Left hindlimb (tissue), 1 donor: ENCODE measurements at regions not wholly inside any gene's neighbourhood (a gene's known extent, or its start where the extent isn't known, plus 50 kb on each side); places are given as distances from the start of the nearest gene placed in this dataset.

Experiments
- DNase-seq: peaks from one replicate; pipeline ENCODE4 v3.0.0-alpha.2; 2018

GRCh38 chrX:68942840-68943239 is 114.0 kb downstream of the EFNB1 start:
- no peak for DNase-seq

GRCh38 chrX:68942104-68942503 is 113.3 kb downstream of the EFNB1 start:
- no peak for DNase-seq

- DNase-seq: no peak
Observed at GRCh38 chrX:68941385-68941952, 112.6 kb downstream of the EFNB1 start.

GRCh38 chrX:68940601-68941000 is 111.8 kb downstream of the EFNB1 start:
- no peak for DNase-seq

DNA sequence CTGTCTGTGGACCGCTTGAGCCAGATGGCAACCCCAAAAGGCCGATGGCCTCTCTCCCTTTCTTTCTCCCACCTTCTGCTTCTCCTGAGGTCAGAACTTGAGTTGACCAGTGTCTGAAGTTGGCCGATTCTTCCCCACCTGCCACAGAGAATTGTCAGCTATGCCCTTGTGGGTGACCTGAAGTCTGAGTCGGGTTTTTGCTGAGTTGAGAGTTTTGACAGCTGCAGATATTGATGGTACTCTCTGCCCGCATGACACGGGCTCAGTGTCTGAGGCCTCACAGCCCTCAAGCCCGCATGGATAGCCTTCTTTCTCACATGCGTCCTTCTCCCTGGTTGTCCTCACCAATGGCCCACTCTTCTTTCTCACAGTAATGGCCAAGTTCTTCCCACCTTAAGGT is 111.0 kb downstream of the EFNB1 start:
- no peak for DNase-seq

DNA sequence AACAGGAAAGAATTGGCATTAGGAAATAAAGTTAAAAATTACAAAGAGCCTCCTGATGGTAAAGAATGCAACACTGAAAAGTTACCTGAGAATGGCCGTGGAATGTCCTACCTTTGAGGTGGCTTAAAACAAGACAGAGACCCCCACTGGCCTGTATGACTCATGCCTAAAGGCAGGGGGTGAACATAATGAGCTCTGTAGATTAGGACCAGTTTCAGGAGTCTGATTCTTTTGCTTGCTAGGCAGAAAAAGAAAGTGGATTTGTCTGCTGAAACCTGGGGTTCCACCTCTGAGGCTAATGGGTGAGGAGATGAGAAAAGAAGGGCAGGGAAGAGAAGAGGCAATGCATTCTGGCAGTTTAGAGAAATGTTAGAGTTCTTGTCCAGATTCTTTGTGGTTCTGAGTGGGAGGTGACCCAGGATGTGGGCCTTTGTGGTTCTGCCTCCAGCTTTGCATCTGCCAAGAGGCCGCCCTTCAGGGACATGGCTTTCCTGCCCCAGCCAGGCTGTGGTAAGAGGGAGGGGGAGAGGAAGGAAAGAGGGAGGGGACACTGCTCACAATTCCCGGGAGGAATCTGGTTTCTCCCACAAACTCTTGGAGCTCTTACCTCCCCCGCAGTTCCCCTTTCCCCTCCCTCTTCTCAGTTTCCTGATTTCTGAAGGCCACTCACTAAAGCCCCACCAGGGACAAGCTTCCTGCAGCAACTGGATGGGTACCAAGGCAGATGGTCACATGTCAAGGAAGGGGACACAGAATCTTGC is 109.6 kb downstream of the EFNB1 start:
- DNase-seq: peak; percentile 62

DNA sequence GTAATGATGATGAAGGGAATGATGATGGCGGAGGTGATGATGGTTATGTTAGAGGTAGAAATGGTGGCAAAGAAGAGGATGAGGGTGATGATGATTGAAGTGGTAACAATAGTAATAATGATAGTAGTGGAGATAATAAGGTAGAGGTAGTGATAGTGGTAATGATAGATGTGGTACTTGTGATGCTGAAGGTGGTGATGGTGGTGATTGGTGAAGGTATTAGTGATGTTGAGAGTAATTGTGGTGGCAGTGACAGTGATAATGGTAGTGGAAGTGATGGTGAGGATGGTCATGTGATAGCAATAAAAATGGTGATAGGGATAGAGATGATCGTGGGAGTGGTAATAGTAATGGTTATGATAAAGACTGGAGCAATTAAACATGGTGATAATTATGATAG is 108.8 kb downstream of the EFNB1 start:
- no peak for DNase-seq

DNA sequence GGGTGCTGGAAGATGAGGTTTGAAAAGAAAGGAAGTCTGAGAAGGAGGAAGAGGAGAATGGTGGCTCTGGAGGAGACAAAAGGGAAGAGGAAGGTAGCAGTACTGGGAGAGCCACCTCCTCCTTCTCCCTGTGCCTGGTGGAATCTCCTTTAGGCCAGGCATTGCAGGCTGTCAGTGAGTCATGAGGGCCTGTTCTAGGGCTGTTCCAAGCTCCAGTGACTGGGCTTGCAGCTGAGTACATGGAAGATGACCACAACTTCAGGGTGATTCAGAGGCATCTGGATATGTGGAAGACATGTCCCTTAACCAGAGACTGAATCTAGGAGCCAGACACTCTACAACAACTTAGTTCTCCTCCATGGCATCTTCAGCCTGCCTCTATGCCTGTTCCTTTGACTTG is 107.8 kb downstream of the EFNB1 start:
- no peak for DNase-seq

DNA sequence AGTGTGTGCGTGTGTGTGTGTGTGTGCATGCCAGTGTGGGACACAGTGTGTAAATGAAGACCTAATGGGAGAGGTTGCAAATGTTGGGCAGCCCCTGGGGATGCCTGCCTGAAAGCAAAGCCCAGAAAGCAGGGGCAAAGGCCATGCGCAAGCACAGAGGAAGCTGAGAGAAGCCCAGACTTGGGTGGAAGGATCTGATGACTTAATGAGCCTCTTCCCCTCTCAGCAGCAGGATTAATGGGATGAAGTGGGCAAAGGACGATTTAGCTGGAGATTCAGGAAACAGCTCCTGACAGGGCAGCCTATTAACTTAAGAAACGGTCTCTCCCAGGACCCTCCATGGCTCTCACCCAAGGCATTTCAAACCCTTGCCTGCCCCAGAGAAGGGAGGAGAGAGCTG is 107.3 kb downstream of the EFNB1 start:
- DNase-seq: no peak

DNA sequence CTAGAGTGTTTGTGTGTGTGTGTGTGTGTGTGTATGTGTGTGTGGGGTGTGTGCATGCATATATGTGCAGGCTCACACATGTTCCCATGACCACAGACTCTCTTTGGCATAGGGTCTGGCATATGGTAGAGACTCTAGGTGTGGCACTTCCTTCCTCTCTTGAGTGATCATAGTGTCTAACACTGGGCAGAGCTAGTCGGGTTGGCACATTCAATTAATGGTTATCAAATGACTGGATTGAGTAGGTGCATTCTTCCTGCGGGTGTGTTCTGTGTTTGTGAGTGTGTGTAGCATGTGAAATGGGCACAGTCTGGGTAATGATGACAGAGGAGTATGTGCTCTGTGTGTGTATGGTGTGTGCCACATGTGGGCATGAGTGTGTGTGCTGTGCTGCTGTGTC is 106.5 kb downstream of the EFNB1 start:
- DNase-seq: no peak

DNA sequence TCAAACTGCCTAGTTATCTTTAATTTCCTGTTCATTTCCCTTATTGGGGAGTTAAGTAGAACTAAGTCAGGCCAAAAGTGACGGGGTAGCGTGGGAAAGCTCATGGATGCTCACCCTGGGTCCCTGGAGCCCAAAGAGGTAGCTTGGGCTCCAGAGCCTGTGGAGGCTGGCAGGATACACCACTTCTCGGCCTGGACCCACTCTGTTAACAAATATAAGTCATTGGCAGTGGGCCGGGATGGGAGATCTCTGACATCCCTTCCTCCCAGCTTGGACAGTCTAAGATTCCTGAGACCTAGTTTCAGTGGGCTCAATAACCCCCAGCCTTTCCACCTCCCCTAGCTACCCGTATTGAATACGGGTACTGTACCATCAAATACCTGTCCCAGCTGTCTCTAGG is 106.1 kb downstream of the EFNB1 start:
- DNase-seq: no peak

- no peak for DNase-seq
Observed at GRCh38 chrX:68934421-68934820, 105.6 kb downstream of the EFNB1 start.

DNA sequence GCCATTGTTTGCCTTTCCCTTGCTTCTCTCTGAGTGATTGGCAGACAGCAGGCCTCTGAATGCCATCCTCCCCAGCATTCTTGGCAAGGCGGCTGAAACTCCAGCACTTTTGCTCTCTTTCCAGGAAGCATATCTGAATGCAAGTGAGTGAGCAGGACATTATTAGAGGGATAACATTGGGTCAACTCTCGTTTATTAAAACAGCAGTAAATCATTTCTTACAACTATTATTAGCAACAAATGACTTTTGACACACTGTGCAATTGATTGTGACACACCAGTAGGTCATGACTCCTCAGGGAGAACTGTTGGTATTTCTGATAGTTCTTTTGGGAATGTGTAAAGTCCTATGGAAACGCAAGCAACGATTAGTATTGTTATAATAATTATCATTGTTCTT is 103.8 kb downstream of the EFNB1 start:
- no peak for DNase-seq

DNA sequence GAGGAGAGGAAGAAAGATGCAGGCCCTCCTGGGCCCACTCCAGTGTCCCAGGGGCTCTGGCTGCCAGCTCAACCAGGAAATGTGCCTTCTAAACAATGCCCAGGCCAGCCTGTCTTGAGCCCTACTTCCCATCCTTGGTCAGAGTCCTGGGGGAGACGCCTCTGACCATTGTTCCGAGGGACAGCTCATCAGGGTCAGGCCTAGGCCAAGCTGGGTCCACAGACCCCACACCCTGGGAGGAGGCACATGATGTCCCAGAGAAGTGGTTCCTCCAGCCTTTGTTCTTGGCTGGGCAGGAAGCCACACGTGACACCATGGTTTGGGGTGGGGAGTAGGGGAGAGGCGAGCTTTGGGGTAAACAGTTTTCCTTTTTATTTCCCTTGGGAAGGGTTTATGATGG is 102.5 kb downstream of the EFNB1 start:
- DNase-seq: no peak

- DNase-seq: no peak
Observed at GRCh38 chrX:68930542-68931317, 101.9 kb downstream of the EFNB1 start.

GRCh38 chrX:68929332-68930150 is 100.7 kb downstream of the EFNB1 start:
- DNase-seq: no peak

DNA sequence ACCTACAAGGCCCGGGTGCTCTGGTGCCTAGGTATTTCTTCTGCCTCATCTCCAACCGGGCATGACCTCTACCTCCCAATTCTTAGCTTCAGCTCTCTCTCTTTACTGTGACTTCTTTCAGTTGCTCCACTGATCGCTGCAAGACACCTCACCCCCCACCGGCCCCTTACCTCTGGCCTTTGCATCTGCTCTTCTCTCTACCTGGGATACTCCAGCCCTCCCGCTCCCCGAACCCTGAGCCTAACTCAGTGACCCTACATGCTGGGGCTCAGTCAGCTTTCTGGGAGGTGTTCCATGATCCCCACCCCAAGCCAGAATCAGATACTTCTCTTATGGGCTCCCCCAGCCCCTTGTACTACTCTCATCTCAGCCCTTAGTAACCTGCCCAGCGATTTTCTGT is 99.6 kb downstream of the EFNB1 start:
- DNase-seq: no peak

GRCh38 chrX:68927178-68927577 is 98.4 kb downstream of the EFNB1 start:
- DNase-seq: no peak

GRCh38 chrX:68923147-68923546 is 94.3 kb downstream of the EFNB1 start:
- DNase-seq: no peak

DNA sequence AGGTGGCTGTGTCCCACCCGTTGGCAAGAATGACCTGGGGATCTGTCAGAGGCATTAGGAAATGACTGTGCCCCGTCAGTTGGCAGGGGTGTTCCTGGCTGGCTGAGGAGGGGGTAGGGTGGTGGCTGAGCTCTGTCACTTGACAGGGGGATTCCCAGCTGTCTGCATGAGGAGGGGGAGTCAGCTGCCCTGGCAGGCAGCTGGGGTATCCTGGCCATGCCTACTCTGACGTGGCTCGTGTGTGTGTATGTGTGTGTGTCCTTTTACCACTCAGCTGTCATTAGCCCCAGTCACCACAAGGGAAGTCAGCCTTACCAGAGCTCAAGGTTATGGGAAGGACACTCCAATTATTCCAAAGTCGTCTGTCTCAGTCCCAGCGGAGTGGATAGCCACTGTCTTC is 93.2 kb downstream of the EFNB1 start:
- peak; percentile 57 for DNase-seq

DNA sequence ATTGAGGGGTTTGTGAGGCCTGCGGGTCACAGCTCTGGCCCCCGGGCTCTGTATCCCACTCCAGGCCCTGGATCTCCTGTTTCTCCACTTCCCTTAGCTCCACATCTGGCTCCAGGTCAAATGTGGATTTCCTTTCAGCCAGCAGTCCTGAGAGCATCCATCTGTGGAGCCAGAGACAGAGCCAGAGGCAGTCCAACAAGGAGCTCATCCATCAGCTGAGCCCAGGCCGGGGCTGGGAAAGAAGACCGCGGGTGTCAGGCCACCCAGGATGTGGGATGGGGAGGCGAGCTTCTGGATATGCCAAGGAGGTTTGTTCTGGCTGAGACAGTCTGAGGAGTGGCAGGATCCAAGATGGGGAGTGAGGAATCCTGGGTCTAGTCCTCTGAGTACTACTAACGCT is 91.7 kb downstream of the EFNB1 start:
- DNase-seq: peak; percentile 59

DNA sequence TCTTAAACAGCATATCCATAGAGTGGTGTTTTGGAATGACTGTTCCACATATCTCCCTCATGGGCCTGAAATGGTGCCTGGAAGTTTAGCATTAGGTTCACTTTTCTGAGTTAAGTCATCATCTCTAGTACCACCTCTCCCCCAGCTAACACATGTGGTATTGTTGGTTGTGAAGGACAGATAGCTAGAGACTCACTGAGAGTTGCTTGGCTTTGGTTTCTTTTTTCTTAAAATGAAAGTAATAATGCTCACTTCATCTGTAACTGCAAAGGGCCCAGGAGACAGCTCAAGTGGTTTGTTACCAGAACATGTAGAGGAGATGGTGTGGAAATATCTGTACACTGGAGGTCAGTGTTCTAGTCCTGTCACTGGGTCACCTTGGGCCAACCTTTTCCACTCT is 90.9 kb downstream of the EFNB1 start:
- no peak for DNase-seq

GRCh38 chrX:68918202-68918601 is 89.4 kb downstream of the EFNB1 start:
- DNase-seq: no peak
